GM19455 (cell line): ENCODE measurements at regions not wholly inside any gene's neighbourhood (a gene's known extent, or its start where the extent isn't known, plus 50 kb on each side); places are given as distances from the start of the nearest gene placed in this dataset.

Source experiments
- ATAC-seq: cut with Tn5 transposase; IDR thresholded peaks from one replicate; pipeline ENCODE4 v1.9.1; 2021; ENCODE audit not compliant: unreplicated experiment

- ATAC-seq = no peak
Observed at GRCh38 chr2:128467321-128467969, 148.8 kb upstream of the HS6ST1 start.

GRCh38 chr2:128468186-128468920 is 149.7 kb upstream of the HS6ST1 start:
- ATAC-seq = no peak

GRCh38 chr2:128469203-128469602 is 150.5 kb upstream of the HS6ST1 start:
- no peak for ATAC-seq

GRCh38 chr2:128469875-128470274 is 151.2 kb upstream of the HS6ST1 start:
- ATAC-seq = no peak

GRCh38 chr2:128472789-128473174 is 154.1 kb upstream of the HS6ST1 start:
- ATAC-seq = no peak

- ATAC-seq = no peak
Observed at GRCh38 chr2:128473175-128474035, 154.7 kb upstream of the HS6ST1 start.

- no peak for ATAC-seq
Observed at GRCh38 chr2:128474036-128474955, 155.6 kb upstream of the HS6ST1 start.

GRCh38 chr2:128474962-128475361 is 156.3 kb upstream of the HS6ST1 start:
- ATAC-seq = no peak

GRCh38 chr2:128475427-128476211 is 157.0 kb upstream of the HS6ST1 start:
- no peak for ATAC-seq

GRCh38 chr2:128477026-128477820 is 158.6 kb upstream of the HS6ST1 start:
- no peak for ATAC-seq

GRCh38 chr2:128477891-128478290 is 159.2 kb upstream of the HS6ST1 start:
- no peak for ATAC-seq

GRCh38 chr2:128485761-128486639 is 167.3 kb upstream of the HS6ST1 start:
- ATAC-seq = no peak

- no peak for ATAC-seq
Observed at GRCh38 chr2:128486640-128487375, 168.1 kb upstream of the HS6ST1 start.

- no peak for ATAC-seq
Observed at GRCh38 chr2:128487650-128488387, 169.2 kb upstream of the HS6ST1 start.

GRCh38 chr2:128488434-128488833 is 169.8 kb upstream of the HS6ST1 start:
- ATAC-seq = no peak

- ATAC-seq = no peak
Observed at GRCh38 chr2:128489526-128490273, 171.0 kb upstream of the HS6ST1 start.
